KOPT-K1 (cell line): ENCODE measurements at regions not wholly inside any gene's neighbourhood (a gene's known extent, or its start where the extent isn't known, plus 50 kb on each side); places are given as distances from the start of the nearest gene placed in this dataset.

Source experiments
- H3K27ac ChIP-seq: fragments of 200-600 bp; sonication (generic); 2 replicates; pipeline ENCODE4 v1.5.1; 2016; ENCODE audit warnings: antibody characterized with exemption, mild to moderate bottlenecking, low read depth, low read length; ENCODE audit not compliant: poor library complexity, severe bottlenecking
- H3K36me3 ChIP-seq: fragments of 200-600 bp; sonication (generic); 2 replicates; pipeline ENCODE4 v1.5.1; 2017; ENCODE audit warnings: antibody characterized with exemption, mild to moderate bottlenecking, low read length, moderate library complexity; ENCODE audit not compliant: insufficient read depth
- H3K9me3 ChIP-seq: fragments of 200-600 bp; sonication (generic); 2 replicates; pipeline ENCODE4 v1.5.1; 2017; ENCODE audit warnings: antibody characterized with exemption, low read length, mild to moderate bottlenecking; ENCODE audit not compliant: insufficient read depth, poor library complexity, severe bottlenecking

DNA sequence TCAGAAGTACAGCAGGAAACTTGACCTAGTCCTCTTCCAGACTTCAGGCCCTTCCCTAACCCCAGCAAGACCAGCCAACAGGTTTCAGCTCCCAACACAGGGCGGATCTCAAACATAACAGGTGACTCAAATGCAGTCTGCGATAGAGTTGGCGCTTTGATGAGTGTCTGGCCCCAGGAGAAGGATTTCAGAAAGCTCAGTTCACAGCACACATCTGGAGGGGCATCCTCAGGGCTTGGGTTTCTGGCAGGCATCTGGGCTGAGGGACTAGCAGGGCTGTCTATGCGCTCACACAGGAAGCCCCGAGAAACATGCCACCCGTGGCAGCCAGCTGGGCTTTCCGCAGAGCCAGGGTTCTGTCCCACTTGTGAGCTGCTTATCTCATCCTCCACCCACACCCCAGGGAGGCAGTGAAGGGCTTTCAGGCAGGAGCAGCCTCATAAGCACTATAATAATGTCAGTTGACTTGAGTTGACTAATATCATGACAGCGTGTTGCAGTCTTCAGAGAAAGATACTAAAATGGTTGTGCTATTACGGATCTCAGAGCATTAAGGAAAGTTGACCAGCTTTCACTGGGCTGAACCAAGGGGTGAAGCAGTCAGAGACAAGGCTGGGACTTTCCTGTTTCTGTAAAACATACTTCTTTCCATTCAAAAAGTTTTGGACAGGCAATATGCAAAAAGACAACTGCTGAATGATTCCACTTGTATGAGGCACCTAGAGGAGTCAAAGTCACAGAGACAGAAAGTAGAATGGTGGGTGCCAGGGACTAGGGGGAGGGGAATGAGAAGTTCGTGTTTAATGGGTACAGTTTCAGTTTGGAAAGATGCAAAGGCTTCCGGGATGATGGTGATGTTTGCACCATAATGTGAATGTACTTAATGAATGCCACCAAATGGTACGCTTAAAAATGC, 233.0 kb upstream of the IRF2BP2 start:
- H3K36me3 ChIP-seq = no peaks in the 10 kb centered on the region
- H3K9me3 ChIP-seq = no peaks in the 10 kb centered on the region
- H3K27ac ChIP-seq = peak overlapping the region; percentile 70

DNA sequence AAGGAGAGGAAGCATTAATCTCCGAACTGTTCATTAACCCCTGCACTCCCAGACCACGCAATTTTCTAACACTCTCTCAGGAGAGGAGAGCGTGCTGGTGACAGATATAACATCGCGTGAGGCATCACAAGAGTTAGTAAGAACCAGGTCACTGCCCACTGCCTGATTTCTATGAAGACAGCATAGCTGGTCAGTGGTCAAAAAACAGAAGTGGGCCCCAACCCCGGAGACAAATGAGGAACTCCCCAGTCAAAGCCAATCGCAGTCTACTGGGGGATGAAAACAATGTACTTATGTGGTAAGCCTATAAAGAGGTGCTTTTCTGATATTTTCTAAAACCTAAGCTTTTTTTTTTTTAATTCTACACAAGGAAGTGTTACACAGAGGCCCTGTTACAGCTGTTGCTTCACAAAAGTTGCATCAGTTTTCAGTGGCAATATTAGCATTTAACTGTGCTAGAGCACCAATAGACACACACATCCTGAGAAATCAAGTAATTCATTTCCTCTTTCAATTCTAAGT, 231.8 kb upstream of the IRF2BP2 start:
- H3K36me3 ChIP-seq = no peaks in the 10 kb centered on the region
- H3K27ac ChIP-seq = peak overlapping the region; percentile 4
- H3K9me3 ChIP-seq = no peaks in the 10 kb centered on the region

- Histone ChIP-seq H3K27ac (peak overlapping the region; percentile 4), H3K9me3 (no peaks in the 10 kb centered on the region), H3K36me3 (no peaks in the 10 kb centered on the region)
Measured at GRCh38 chr1:234841281-234841680, 231.3 kb upstream of the IRF2BP2 start.

- Histone ChIP-seq H3K36me3 (no peaks in the 10 kb centered on the region), H3K9me3 (no peaks in the 10 kb centered on the region), H3K27ac (no peak overlapping the region)
Measured at GRCh38 chr1:234840843-234841242, 230.9 kb upstream of the IRF2BP2 start.

GRCh38 chr1:234840253-234840652, 230.3 kb upstream of the IRF2BP2 start:
- no peaks in the 10 kb centered on the region for H3K36me3 ChIP-seq
- H3K27ac ChIP-seq = no peak overlapping the region
- H3K9me3 ChIP-seq = no peaks in the 10 kb centered on the region

DNA sequence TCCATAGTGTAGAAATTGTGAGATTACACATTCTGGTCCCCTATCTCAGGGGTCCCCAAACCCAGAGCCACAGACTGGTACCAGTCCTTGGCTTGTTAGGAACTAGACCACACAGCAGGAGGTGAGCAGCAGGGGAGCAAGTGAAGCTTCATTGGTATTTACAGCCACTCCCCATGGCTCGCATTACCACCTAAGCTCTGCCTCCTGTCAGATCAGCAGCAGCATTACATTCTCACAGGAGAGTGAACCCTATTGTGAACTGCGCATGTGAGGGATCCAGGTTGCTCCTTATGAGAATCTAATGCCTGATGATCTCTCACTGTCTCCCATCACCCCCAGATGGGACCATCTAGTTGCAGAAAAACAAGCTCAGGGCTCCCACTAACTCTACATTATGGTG, 229.7 kb upstream of the IRF2BP2 start:
- Histone ChIP-seq H3K9me3 (no peaks in the 10 kb centered on the region), H3K36me3 (no peaks in the 10 kb centered on the region), H3K27ac (no peak overlapping the region)

GRCh38 chr1:234838820-234839219, 228.8 kb upstream of the IRF2BP2 start:
- peak overlapping the region; percentile 53 for H3K27ac ChIP-seq
- no peaks in the 10 kb centered on the region for H3K9me3 ChIP-seq
- no peaks in the 10 kb centered on the region for H3K36me3 ChIP-seq

DNA sequence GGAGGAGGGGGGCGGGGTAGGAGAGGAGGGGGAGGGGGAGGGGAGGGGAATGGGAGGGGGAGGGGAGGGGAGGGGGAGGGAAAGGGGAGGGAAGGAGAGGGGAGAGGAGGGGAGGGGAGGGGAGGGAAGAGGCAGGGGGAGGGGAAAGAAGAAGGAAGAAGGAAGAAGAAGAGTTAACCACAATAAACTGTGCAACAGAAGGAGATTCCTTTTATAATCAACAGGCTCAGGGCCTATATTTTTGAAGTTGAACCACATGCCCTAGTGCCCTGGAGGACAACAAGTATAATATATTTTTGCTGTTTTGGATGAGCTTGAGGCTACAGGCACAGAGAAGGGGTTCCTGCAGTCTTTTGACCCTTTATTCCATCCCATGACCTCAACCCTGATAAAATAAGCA, 228.2 kb upstream of the IRF2BP2 start:
- H3K36me3 ChIP-seq = no peaks in the 10 kb centered on the region
- H3K27ac ChIP-seq = peak overlapping the region; percentile 53
- no peaks in the 10 kb centered on the region for H3K9me3 ChIP-seq

GRCh38 chr1:234837713-234838112, 227.7 kb upstream of the IRF2BP2 start:
- H3K36me3 ChIP-seq = no peaks in the 10 kb centered on the region
- H3K27ac ChIP-seq = no peak overlapping the region
- no peaks in the 10 kb centered on the region for H3K9me3 ChIP-seq

DNA sequence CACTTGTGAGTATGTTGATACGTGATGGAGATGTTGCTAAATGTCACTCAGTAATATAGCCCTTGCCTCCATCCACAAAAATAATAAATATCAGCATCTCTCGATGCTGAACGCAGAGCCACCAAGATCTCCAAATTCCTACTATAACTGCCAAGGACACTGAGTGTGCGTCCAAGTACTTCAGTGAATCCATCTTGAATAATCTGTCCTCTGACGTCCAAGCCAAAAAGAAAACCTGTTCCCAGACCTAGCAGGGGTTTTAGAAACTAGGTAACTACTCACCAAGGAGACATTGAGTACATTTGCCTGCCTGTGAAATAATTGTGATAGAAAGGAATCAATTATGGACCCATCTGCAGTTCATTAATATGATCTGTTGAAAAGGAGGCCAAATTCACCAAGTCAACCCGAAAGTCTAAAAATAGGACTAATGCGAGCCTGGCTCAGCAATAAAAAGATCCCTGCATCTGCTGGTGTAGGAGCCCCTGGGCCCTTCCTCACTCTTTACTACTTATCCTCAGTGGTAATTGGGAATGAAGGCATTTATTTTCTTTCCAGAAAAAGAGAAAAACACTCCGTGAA, 226.9 kb upstream of the IRF2BP2 start:
- no peaks in the 10 kb centered on the region for H3K9me3 ChIP-seq
- no peak overlapping the region for H3K27ac ChIP-seq
- H3K36me3 ChIP-seq = no peaks in the 10 kb centered on the region

DNA sequence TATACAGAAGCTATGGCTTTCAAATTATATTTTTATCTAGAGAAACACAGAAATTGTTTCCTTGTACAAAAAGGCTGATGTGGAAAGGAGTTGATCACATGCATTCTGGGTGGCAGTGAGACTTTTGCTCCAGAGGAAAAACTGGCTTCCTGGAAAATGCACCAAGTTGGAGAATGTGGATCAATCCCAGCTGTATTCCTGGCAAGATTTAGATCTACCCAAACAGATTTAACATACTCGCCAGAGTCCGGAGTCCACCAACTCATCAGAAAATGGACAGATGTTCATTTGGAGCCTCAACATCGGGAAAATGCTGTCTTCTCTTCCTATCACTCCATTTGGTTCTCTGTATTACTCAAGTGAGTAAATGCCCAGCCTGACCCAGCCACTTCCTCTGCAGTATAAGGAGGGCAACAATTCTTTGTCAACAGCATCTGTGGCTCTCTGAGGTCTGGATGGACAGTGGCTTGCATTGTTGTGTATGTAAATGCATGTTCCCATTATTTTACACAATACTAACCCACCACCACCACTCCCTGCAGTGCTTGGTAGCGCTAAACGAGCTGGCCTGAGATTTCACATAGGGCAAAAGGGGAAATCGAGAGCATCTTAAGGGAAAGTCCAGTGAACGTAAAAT, 226.2 kb upstream of the IRF2BP2 start:
- Histone ChIP-seq H3K27ac (no peak overlapping the region), H3K36me3 (no peaks in the 10 kb centered on the region), H3K9me3 (no peaks in the 10 kb centered on the region)

DNA sequence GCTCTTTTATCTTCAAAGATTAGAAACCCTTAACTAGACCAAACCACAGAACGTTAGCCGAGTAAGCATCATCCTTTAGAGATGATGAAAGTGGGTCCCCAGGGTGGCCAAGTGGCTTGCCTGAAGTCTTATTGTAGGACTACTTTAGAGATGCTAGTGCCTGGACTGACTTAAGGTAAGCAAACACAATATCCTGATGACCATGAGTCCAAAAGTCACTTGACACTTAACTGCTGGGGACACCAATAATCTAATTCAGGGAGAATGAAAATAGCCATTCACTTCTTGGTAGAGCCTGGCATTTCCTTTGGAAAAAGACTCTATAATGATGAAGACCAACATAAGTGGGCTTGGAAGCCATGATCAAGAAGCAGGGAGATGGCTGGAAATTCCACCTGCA, 225.3 kb upstream of the IRF2BP2 start:
- Histone ChIP-seq H3K9me3 (no peaks in the 10 kb centered on the region), H3K27ac (no peak overlapping the region), H3K36me3 (no peaks in the 10 kb centered on the region)

DNA sequence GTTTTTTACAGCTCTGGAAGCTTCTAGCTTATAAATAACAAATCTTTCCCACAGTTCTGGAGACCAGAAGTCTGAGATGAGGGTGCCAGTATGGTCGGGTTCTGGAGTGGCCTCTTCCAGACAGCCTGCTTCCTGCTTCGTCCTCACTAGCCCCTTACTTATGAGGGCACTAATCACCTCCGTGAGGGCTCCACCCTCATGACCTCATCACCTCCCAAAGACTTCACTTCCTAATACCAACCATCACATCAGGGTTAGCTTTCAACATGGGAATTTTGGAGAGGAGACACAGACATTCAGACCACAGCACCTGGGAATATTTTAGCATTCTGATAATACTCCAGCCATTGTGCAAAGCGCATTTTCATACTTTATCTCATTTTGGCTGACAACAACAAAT, 223.7 kb upstream of the IRF2BP2 start:
- no peaks in the 10 kb centered on the region for H3K36me3 ChIP-seq
- no peaks in the 10 kb centered on the region for H3K9me3 ChIP-seq
- H3K27ac ChIP-seq = no peak overlapping the region

- no peaks in the 10 kb centered on the region for H3K36me3 ChIP-seq
- no peak overlapping the region for H3K27ac ChIP-seq
- H3K9me3 ChIP-seq = no peaks in the 10 kb centered on the region
Measured at GRCh38 chr1:234833118-234833517, 223.1 kb upstream of the IRF2BP2 start.

DNA sequence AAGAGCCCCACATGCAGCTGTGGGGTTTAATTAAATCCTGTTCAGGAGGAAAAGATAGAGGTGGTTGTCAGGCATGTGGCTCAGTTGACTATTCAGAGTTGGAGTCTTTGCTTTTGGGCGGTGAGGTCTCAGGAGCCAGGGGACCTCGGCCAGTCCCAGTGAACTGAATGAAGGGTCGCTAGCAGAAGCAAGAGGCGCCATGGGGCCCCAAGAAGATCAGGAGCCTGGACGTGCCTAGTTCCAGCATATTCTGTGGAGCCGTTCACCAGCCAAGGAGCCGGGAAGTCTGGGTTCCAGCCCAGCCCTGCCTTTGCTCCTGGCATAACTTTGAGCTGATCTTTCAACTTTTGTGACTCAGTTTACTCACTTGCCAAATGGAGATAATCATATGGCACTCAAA, 217.7 kb upstream of the IRF2BP2 start:
- no peak overlapping the region for H3K27ac ChIP-seq
- H3K9me3 ChIP-seq = no peaks in the 10 kb centered on the region
- no peaks in the 10 kb centered on the region for H3K36me3 ChIP-seq
